IMR-90 (cell line): ENCODE measurements at regions not wholly inside any gene's neighbourhood (a gene's known extent, or its start where the extent isn't known, plus 50 kb on each side); places are given as distances from the start of the nearest gene placed in this dataset.

Experiments used
- ATAC-seq: fragments of 200-7000 bp; cut with Tn5 transposase; 2 replicates; pipeline ENCODE4 v1.9.1; 2020; ENCODE audit warnings: low read depth, mild to moderate bottlenecking, moderate library complexity
- BruUV-seq: library from RNA; stranded (reverse); fragments of 400-500 nt; replicated peaks from 2 replicates; lab custom pipeline; 2021; lab: Mats Ljungman, UMichigan
- CTCF ChIA-PET: fragments of 300-600 bp; formaldehyde crosslinking; extraction: SDS; loops from one replicate; lab custom pipeline; 2021; ENCODE audit warnings: antibody characterized with exemption; lab: Yijun Ruan, JAX
- POLR2A ChIA-PET: fragments of 300-600 bp; sonication (Branson Sonifier 250); formaldehyde crosslinking; loops from one replicate; lab custom pipeline; 2022; ENCODE audit warnings: antibody characterized with exemption; ENCODE audit not compliant: unreplicated experiment; lab: Charles Lee
- DNase-seq: peaks from one replicate; pipeline ENCODE4 v3.0.0; 2013
- H2AFZ ChIP-seq: replicated peaks from 2 replicates; pipeline ENCODE3; 2013; ENCODE audit warnings: low read length, mild to moderate bottlenecking; ENCODE audit not compliant: poor library complexity
- H2AK5ac ChIP-seq: 2 replicates; pipeline ENCODE4 v1.6.1; 2013; ENCODE audit warnings: low read depth, low read length, inconsistent platforms
- H2AK9ac ChIP-seq: replicated peaks from 2 replicates; pipeline ENCODE3; 2013; ENCODE audit warnings: mild to moderate bottlenecking, low read depth, low read length, moderate library complexity; ENCODE audit not compliant: poor library complexity
- H2BK120ac ChIP-seq: 2 replicates; pipeline ENCODE4 v1.6.1; 2013; ENCODE audit warnings: low read depth, low read length, inconsistent platforms
- H2BK15ac ChIP-seq: 3 replicates; pipeline ENCODE4 v1.6.1; 2013; ENCODE audit warnings: low read depth, low read length, inconsistent platforms
- H2BK20ac ChIP-seq: 2 replicates; pipeline ENCODE4 v1.6.1; 2013; ENCODE audit warnings: low read depth, mild to moderate bottlenecking, inconsistent platforms, low read length, moderate library complexity
- H2BK5ac ChIP-seq: 2 replicates; pipeline ENCODE4 v1.6.1; 2013; ENCODE audit warnings: mild to moderate bottlenecking, low read depth, low read length, inconsistent platforms; ENCODE audit not compliant: poor library complexity, severe bottlenecking
- H3K14ac ChIP-seq: replicated peaks from 2 replicates; pipeline ENCODE4 v1.6.1; 2013; ENCODE audit warnings: low read depth, low read length, inconsistent platforms
- H3K18ac ChIP-seq: 2 replicates; pipeline ENCODE4 v1.6.1; 2013; ENCODE audit warnings: low read depth, low read length, control low read depth
- H3K23ac ChIP-seq: 2 replicates; pipeline ENCODE4 v1.6.1; 2013; ENCODE audit warnings: low read depth, low read length, inconsistent platforms
- H3K27ac ChIP-seq: 2 replicates; pipeline ENCODE4 v1.5.1; 2013; ENCODE audit warnings: mild to moderate bottlenecking, control low read depth, low read length; ENCODE audit not compliant: insufficient read depth
- H3K27me3 ChIP-seq: 2 replicates; pipeline ENCODE4 v1.6.1; 2013; ENCODE audit warnings: low read length; ENCODE audit not compliant: control insufficient read depth, insufficient read depth
- H3K36me3 ChIP-seq: 2 replicates; pipeline ENCODE4 v1.6.1; 2013; ENCODE audit warnings: low read length, mixed read lengths; ENCODE audit not compliant: control insufficient read depth, insufficient read depth
- H3K4ac ChIP-seq: 2 replicates; pipeline ENCODE4 v1.6.1; 2013; ENCODE audit warnings: low read depth, low read length, inconsistent platforms
- H3K4me1 ChIP-seq: 2 replicates; pipeline ENCODE4 v1.6.1; 2013; ENCODE audit warnings: low read length, mixed read lengths; ENCODE audit not compliant: control insufficient read depth, insufficient read depth
- H3K4me2 ChIP-seq: 2 replicates; pipeline ENCODE4 v1.6.1; 2013; ENCODE audit warnings: low read depth, mild to moderate bottlenecking, control low read depth, low read length, moderate library complexity
- H3K4me3 ChIP-seq: 2 replicates; pipeline ENCODE4 v1.5.1; 2013; ENCODE audit warnings: low read depth, mild to moderate bottlenecking, control low read depth, low read length, moderate library complexity; ENCODE audit not compliant: insufficient read depth
- H3K56ac ChIP-seq: 2 replicates; pipeline ENCODE4 v1.6.1; 2013; ENCODE audit warnings: low read length, inconsistent platforms; ENCODE audit not compliant: insufficient read depth; ENCODE audit errors: extremely low read depth
- H3K79me1 ChIP-seq, 2 experiments: 2 replicates each; pipeline ENCODE4 v1.6.1; 2013; ENCODE audit warnings: low read length in 2 of 2, inconsistent platforms in 1 of 2, low read depth in 1 of 2
- H3K9ac ChIP-seq: 2 replicates; pipeline ENCODE4 v1.6.1; 2013; ENCODE audit warnings: low read depth, low read length, control low read depth
- H3K9me1 ChIP-seq: 2 replicates; pipeline ENCODE4 v1.6.1; 2013; ENCODE audit warnings: low read length, inconsistent platforms; ENCODE audit not compliant: insufficient read depth
- H3K9me3 ChIP-seq: 2 replicates; pipeline ENCODE4 v1.6.1; 2013; ENCODE audit warnings: low read length; ENCODE audit not compliant: control insufficient read depth, insufficient read depth
- H4K20me1 ChIP-seq: 2 replicates; pipeline ENCODE4 v1.6.1; 2013; ENCODE audit warnings: low read length, inconsistent platforms; ENCODE audit not compliant: insufficient read depth
- H4K5ac ChIP-seq: 2 replicates; pipeline ENCODE4 v1.6.1; 2013; ENCODE audit warnings: mild to moderate bottlenecking, low read depth, low read length, control low read depth
- H4K8ac ChIP-seq, 2 experiments: 2 replicates each; pipeline ENCODE4 v1.6.1; 2013; ENCODE audit warnings: low read depth in 2 of 2, low read length in 2 of 2, control low read depth in 1 of 2, inconsistent platforms in 1 of 2
- H4K91ac ChIP-seq: 2 replicates; pipeline ENCODE4 v1.6.1; 2013; ENCODE audit warnings: low read depth, low read length, inconsistent platforms; ENCODE audit not compliant: insufficient read depth
- CEBPB ChIP-seq: IDR thresholded peaks from 2 replicates; pipeline ENCODE4 v1.6.1; 2012; ENCODE audit warnings: low read depth, low read length, improper control_type of control experiment
- MAZ ChIP-seq: IDR thresholded peaks from 2 replicates; pipeline ENCODE4 v1.6.1; 2012; ENCODE audit warnings: low read depth, mild to moderate bottlenecking, low read length, improper control_type of control experiment, moderate library complexity, borderline replicate concordance
- NFE2L2 ChIP-seq: fragments of 150-350 bp; IDR thresholded peaks from 2 replicates; pipeline ENCODE4 v1.6.1; 2016; ENCODE audit warnings: low read depth, mild to moderate bottlenecking, low read length
- WGBS, 2 experiments: methylation state at CpG; one replicate each; pipeline versions ENCODE4 v1.1.5 to v1.1.7; 2013; ENCODE audit warnings: missing lambda C conversion rate in 2 of 2; ENCODE audit not compliant: insufficient read length in 1 of 2; ENCODE audit errors: extremely low coverage in 2 of 2; 5-methylcytosine and 5-hydroxymethylcytosine counted together
- dilution Hi-C: fragments of 300-500 bp; cut with HindIII; formaldehyde crosslinking; loops from one replicate; pipeline ENCODE4 v1.14.3; 2018; ENCODE audit warnings: low sequenced_read_pairs; ENCODE audit not compliant: unreplicated experiment
- in situ Hi-C: fragments of 300-500 bp; cut with MboI; formaldehyde crosslinking; loops from 3 replicates; pipeline ENCODE4 v1.14.3; 2019; ENCODE audit warnings: low sequenced_read_pairs, inconsistent platforms, mixed read lengths
- intact Hi-C: fragments of 100-400 bp; cut with micrococcal nuclease; formaldehyde crosslinking; loops from 2 replicates; pipeline ENCODE4 v1.10.0; 2022
- TF ChIP-seq, protein P1 (sequence below): fragments of 150-350 bp; IDR thresholded peaks from 2 replicates; pipeline ENCODE4 v1.6.1; 2017; ENCODE audit warnings: mild to moderate bottlenecking, antibody characterized with exemption, low read length, low read depth
- TF ChIP-seq, protein P2 (sequence below): fragments of 150-350 bp; IDR thresholded peaks from 2 replicates; pipeline ENCODE4 v1.6.1; 2016; ENCODE audit warnings: low read depth, mild to moderate bottlenecking, low read length, moderate library complexity, borderline replicate concordance

DNA sequence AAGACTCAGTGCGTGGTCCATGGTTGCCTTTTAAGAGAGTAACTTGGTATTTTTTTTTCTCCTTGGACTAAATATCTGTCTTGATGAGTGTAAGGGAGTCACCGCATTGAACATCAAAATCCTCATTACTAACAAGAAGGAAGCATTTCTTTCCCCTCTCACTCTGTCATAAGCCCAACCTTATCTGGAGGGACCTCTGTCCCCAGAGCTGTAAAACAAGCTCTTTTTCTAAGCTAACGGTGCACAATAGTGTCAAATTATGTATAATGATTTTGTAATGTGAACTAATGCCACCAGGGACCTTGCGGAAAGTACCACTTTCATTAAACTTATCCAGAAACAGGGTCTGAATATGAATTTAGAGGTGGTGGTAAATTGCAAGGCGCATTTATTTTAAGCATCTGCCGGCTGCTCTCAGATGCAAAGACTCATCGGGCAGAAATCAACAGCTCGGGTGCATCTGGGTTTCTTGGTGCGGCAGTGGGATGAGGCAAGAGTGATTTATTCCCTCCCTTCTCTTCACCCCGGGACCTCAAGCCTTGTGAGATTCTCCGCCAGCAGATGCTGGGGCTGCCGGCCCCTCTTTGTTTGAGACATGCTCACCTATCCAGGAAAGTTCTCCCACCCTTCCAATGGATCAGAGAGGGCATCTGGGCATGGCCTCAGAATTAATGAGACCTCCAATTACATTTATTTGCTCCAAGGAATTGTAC lies 95.2 kb upstream of the IRX3 start:
- H3K18ac ChIP-seq, result no peak overlapping the region
- H2AK5ac ChIP-seq, result no peak overlapping the region
- no peak overlapping the region for H2AK9ac ChIP-seq
- no peak overlapping the region for H3K27ac ChIP-seq
- H2BK120ac ChIP-seq, result no peak overlapping the region
- no peak overlapping the region for H3K4me3 ChIP-seq
- H3K27me3 ChIP-seq, result no peaks in the 10 kb centered on the region
- H4K20me1 ChIP-seq, result no peaks in the 10 kb centered on the region
- no peak overlapping the region for H3K14ac ChIP-seq
- no peaks in the 10 kb centered on the region for H3K9me3 ChIP-seq
- H2BK5ac ChIP-seq, result no peak overlapping the region
- no peak overlapping the region for H3K4me2 ChIP-seq
- H4K8ac ChIP-seq, result no peak overlapping the region
- no peaks in the 10 kb centered on the region for H3K9me1 ChIP-seq
- ChIA-PET CTCF (interaction anchor here (0.9 kb wide), 1 partner anchor 10 kb away, joined by 3 read pairs; no protein-coding TSS in a partner anchor), POLR2A (no interaction called here)
- BruUV-seq, result no TSS peak
- no peak overlapping the region for H3K4ac ChIP-seq
- H4K5ac ChIP-seq, result no peak overlapping the region
- no peak for TF ChIP-seq CEBPB
- TF ChIP-seq, protein P1, sequence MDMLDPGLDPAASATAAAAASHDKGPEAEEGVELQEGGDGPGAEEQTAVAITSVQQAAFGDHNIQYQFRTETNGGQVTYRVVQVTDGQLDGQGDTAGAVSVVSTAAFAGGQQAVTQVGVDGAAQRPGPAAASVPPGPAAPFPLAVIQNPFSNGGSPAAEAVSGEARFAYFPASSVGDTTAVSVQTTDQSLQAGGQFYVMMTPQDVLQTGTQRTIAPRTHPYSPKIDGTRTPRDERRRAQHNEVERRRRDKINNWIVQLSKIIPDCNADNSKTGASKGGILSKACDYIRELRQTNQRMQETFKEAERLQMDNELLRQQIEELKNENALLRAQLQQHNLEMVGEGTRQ, result no peak
- TF ChIP-seq, protein P2, sequence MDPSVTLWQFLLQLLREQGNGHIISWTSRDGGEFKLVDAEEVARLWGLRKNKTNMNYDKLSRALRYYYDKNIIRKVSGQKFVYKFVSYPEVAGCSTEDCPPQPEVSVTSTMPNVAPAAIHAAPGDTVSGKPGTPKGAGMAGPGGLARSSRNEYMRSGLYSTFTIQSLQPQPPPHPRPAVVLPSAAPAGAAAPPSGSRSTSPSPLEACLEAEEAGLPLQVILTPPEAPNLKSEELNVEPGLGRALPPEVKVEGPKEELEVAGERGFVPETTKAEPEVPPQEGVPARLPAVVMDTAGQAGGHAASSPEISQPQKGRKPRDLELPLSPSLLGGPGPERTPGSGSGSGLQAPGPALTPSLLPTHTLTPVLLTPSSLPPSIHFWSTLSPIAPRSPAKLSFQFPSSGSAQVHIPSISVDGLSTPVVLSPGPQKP, result no peak
- no peak for TF ChIP-seq NFE2L2
- no peak for TF ChIP-seq MAZ
- no CpG with 5 or more reads among the region's 12 CpGs for WGBS, 2 experiments
- intact Hi-C loops, result no loop called here
- H4K91ac ChIP-seq, result no peak overlapping the region
- no peaks in the 10 kb centered on the region for H3K79me1 ChIP-seq
- H3K23ac ChIP-seq, result no peak overlapping the region
- H3K4me1 ChIP-seq, result no peaks in the 10 kb centered on the region
- ATAC-seq (no peak), DNase-seq (no peak)
- H3K36me3 ChIP-seq, result no peaks in the 10 kb centered on the region
- H2BK15ac ChIP-seq, result no peak overlapping the region
- H2AFZ ChIP-seq, result no peak overlapping the region
- no peak overlapping the region for H2BK20ac ChIP-seq
- in situ Hi-C loops, result no loop called here
- H3K56ac ChIP-seq, result no peak overlapping the region
- dilution Hi-C loops, result no loop called here
- no peak overlapping the region for H3K9ac ChIP-seq
